ENCODE measurements at regions not wholly inside any gene's neighbourhood (a gene's known extent, or its start where the extent isn't known, plus 50 kb on each side); places are given as distances from the start of the nearest gene placed in this dataset.

DNA sequence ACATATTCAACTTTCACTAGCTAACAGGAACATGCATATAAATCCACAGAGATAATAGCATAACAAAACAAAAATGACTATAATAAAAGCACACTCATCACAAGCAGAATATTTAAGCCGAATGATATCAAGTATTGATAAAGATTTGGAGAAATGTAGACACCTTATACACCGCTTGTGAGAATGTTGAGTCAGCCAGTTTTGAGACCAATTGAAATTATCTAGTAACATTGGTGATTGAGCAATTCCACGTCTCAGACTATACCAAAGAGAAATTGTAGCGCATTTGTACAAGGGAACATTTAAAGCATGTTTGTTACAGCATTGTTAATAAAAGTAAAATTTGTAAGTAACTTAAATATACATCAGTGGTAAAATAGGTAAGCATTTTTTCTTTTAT is 402.9 kb upstream of the FIGN start:
- Histone ChIP-seq H3K36me3 (ENCODE audit: control insufficient read depth, insufficient read depth, low read length) (no peaks in the 10 kb centered on the region), H4K5ac (ENCODE audit: low read depth, low read length) (no peak overlapping the region), H3K27ac (ENCODE audit: insufficient read depth, low read length) (no peak overlapping the region), H2BK15ac (ENCODE audit: low read depth, low read length) (no peak overlapping the region), H3K18ac (ENCODE audit: low read depth, low read length) (no peak overlapping the region), H2AK5ac (ENCODE audit: low read depth, low read length) (no peak overlapping the region), H3K79me1 (ENCODE audit: low read depth in 1 of 2, low read length in 2 of 2) (no peaks in the 10 kb centered on the region), H3K9ac (ENCODE audit: low read depth, low read length) (no peak overlapping the region), H3K4me1 (ENCODE audit: control insufficient read depth, insufficient read depth, low read length) (no peaks in the 10 kb centered on the region), H3K4me3 (ENCODE audit: insufficient read depth, low read depth, low read length) (no peak overlapping the region), H2BK20ac (ENCODE audit: low read depth, low read length) (no peak overlapping the region), H4K91ac (ENCODE audit: insufficient read depth, low read depth, low read length) (no peak overlapping the region), H3K4me2 (ENCODE audit: low read depth, low read length) (no peak overlapping the region), H3K4ac (ENCODE audit: low read depth, low read length) (no peak overlapping the region), H4K8ac (ENCODE audit: low read depth in 2 of 2, low read length in 2 of 2) (no peak overlapping the region), H3K56ac (ENCODE audit: extremely low read depth, insufficient read depth, low read length) (no peak overlapping the region), H3K23ac (ENCODE audit: low read depth, low read length) (no peak overlapping the region), H2AFZ (replicated peaks; ENCODE audit: low read length, poor library complexity) (no peak overlapping the region), H4K20me1 (ENCODE audit: insufficient read depth, low read length) (no peaks in the 10 kb centered on the region), H2AK9ac (replicated peaks; ENCODE audit: low read depth, low read length, poor library complexity) (no peak overlapping the region), H3K14ac (replicated peaks; ENCODE audit: low read depth, low read length) (no peak overlapping the region), H3K27me3 (ENCODE audit: control insufficient read depth, insufficient read depth, low read length) (no peaks in the 10 kb centered on the region), H2BK120ac (ENCODE audit: low read depth, low read length) (no peak overlapping the region), H3K9me3 (ENCODE audit: control insufficient read depth, insufficient read depth, low read length) (no peaks in the 10 kb centered on the region; the same call in 1 of the 2 replicates), H3K9me1 (ENCODE audit: insufficient read depth, low read length) (no peaks in the 10 kb centered on the region), H2BK5ac (ENCODE audit: low read depth, low read length, poor library complexity, severe bottlenecking) (no peak overlapping the region)
- DNase-seq, result no peak
- in situ Hi-C loops (cut with MboI; ENCODE audit: low sequenced_read_pairs), result no loop called here
- no peak for TF ChIP-seq MAZ (IDR thresholded peaks at IDR 0.05; ENCODE audit: borderline replicate concordance, low read depth, low read length)
- TF ChIP-seq, protein P1, sequence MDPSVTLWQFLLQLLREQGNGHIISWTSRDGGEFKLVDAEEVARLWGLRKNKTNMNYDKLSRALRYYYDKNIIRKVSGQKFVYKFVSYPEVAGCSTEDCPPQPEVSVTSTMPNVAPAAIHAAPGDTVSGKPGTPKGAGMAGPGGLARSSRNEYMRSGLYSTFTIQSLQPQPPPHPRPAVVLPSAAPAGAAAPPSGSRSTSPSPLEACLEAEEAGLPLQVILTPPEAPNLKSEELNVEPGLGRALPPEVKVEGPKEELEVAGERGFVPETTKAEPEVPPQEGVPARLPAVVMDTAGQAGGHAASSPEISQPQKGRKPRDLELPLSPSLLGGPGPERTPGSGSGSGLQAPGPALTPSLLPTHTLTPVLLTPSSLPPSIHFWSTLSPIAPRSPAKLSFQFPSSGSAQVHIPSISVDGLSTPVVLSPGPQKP (IDR thresholded peaks at IDR 0.05; ENCODE audit: borderline replicate concordance, low read depth, low read length), result no peak
- TF ChIP-seq RCOR1 (IDR thresholded peaks at IDR 0.05; ENCODE audit: insufficient replicate concordance, low read length), result no peak
- TF ChIP-seq MXI1 (IDR thresholded peaks at IDR 0.05; ENCODE audit: borderline replicate concordance, low read depth, low read length), result no peak
- TF ChIP-seq CEBPB (IDR thresholded peaks at IDR 0.05; ENCODE audit: low read depth, low read length), result no peak
- TF ChIP-seq, protein P2, sequence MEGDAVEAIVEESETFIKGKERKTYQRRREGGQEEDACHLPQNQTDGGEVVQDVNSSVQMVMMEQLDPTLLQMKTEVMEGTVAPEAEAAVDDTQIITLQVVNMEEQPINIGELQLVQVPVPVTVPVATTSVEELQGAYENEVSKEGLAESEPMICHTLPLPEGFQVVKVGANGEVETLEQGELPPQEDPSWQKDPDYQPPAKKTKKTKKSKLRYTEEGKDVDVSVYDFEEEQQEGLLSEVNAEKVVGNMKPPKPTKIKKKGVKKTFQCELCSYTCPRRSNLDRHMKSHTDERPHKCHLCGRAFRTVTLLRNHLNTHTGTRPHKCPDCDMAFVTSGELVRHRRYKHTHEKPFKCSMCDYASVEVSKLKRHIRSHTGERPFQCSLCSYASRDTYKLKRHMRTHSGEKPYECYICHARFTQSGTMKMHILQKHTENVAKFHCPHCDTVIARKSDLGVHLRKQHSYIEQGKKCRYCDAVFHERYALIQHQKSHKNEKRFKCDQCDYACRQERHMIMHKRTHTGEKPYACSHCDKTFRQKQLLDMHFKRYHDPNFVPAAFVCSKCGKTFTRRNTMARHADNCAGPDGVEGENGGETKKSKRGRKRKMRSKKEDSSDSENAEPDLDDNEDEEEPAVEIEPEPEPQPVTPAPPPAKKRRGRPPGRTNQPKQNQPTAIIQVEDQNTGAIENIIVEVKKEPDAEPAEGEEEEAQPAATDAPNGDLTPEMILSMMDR (conservative IDR thresholded peaks at IDR 0.05; ENCODE audit: low read depth, low read length), result no peak
- no peak for TF ChIP-seq RAD21 (IDR thresholded peaks at IDR 0.05; ENCODE audit: low read length)
- TF ChIP-seq CHD1 (IDR thresholded peaks at IDR 0.05; ENCODE audit: low read depth, low read length), result no peak
- TF ChIP-seq, protein P3, sequence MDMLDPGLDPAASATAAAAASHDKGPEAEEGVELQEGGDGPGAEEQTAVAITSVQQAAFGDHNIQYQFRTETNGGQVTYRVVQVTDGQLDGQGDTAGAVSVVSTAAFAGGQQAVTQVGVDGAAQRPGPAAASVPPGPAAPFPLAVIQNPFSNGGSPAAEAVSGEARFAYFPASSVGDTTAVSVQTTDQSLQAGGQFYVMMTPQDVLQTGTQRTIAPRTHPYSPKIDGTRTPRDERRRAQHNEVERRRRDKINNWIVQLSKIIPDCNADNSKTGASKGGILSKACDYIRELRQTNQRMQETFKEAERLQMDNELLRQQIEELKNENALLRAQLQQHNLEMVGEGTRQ (IDR thresholded peaks at IDR 0.05; ENCODE audit: low read depth, low read length), result no peak
- no peak for TF ChIP-seq RFX5 (IDR thresholded peaks at IDR 0.05; ENCODE audit: low read depth, low read length)
- no peak for TF ChIP-seq SMC3 (IDR thresholded peaks at IDR 0.05; ENCODE audit: low read depth, low read length)
- TF ChIP-seq MAFK (IDR thresholded peaks at IDR 0.05; ENCODE audit: low read depth, low read length), result no peak
- no peak for TF ChIP-seq FOS (IDR thresholded peaks at IDR 0.05; ENCODE audit: low read depth, low read length)
- no peak for TF ChIP-seq POLR2A (IDR thresholded peaks at IDR 0.05; ENCODE audit: low read depth, low read length)
- no peak for TF ChIP-seq BHLHE40 (IDR thresholded peaks at IDR 0.05; ENCODE audit: low read depth, low read length)
- no peak for TF ChIP-seq NFE2L2 (IDR thresholded peaks at IDR 0.05; ENCODE audit: low read depth, low read length)
- intact Hi-C loops (cut with micrococcal nuclease), result no loop called here
- no peak for ATAC-seq (ENCODE audit: low read depth)
- ChIA-PET CTCF (interaction anchor here (0.6 kb wide), 1 partner anchor 426 kb away, joined by 3 read pairs; no protein-coding TSS in a partner anchor), POLR2A (ENCODE audit: unreplicated experiment) (no interaction called here)
- BruUV-seq (replicated peaks), result no TSS peak
- WGBS, 2 experiments (ENCODE audit: extremely low coverage in 2 of 2, insufficient read length in 1 of 2), result no CpG with 5 or more reads among the region's 4 CpGs
- dilution Hi-C loops (cut with HindIII; ENCODE audit: low sequenced_read_pairs, unreplicated experiment), result no loop called here

Measured in IMR-90 (cell line).